GM03348 (cell line): ENCODE measurements at regions not wholly inside any gene's neighbourhood (a gene's known extent, or its start where the extent isn't known, plus 50 kb on each side); places are given as distances from the start of the nearest gene placed in this dataset.
"Not testable (repeated sequence)": the region's sequence is repeated elsewhere in the genome, so short reads cannot be mapped to it uniquely, and the experiment has no call there.

Experiments
- DNase-seq: peaks from one replicate; pipeline ENCODE4 v3.0.0; 2012; ENCODE audit warnings: low spot score

- no peak for DNase-seq
Observed at GRCh38 chr10:64586934-64587503, 1065.8 kb downstream of the REEP3 start.

GRCh38 chr10:64594072-64594471 is 1072.9 kb downstream of the REEP3 start:
- DNase-seq = no peak

GRCh38 chr10:64598600-64598999 is 1077.4 kb downstream of the REEP3 start:
- no peak for DNase-seq

- no peak for DNase-seq
Observed at GRCh38 chr10:64601298-64601697, 1080.1 kb downstream of the REEP3 start.

- no peak for DNase-seq
Observed at GRCh38 chr10:64617085-64617484, 1095.9 kb downstream of the REEP3 start.

- no peak for DNase-seq
Observed at GRCh38 chr10:64619102-64619501, 1097.9 kb downstream of the REEP3 start.

GRCh38 chr10:64626924-64627323 is 1105.7 kb downstream of the REEP3 start:
- no peak for DNase-seq

- DNase-seq = no peak
Observed at GRCh38 chr10:64630534-64630933, 1109.3 kb downstream of the REEP3 start.

GRCh38 chr10:64635906-64636305 is 1114.7 kb downstream of the REEP3 start:
- DNase-seq = no peak

GRCh38 chr10:64636461-64636860 is 1115.3 kb downstream of the REEP3 start:
- DNase-seq = no peak

GRCh38 chr10:64637939-64638338 is 1116.7 kb downstream of the REEP3 start:
- no peak for DNase-seq

GRCh38 chr10:64648915-64649314 is 1127.7 kb downstream of the REEP3 start:
- DNase-seq = no peak

- DNase-seq = no peak
Observed at GRCh38 chr10:64658528-64658927, 1137.3 kb downstream of the REEP3 start.

GRCh38 chr10:64659311-64659710 is 1138.1 kb downstream of the REEP3 start:
- no peak for DNase-seq

- no peak for DNase-seq
Observed at GRCh38 chr10:64682043-64682442, 1160.8 kb downstream of the REEP3 start.

GRCh38 chr10:64690194-64690593 is 1169.0 kb downstream of the REEP3 start:
- no peak for DNase-seq

GRCh38 chr10:64699244-64699643 is 1178.0 kb downstream of the REEP3 start:
- no peak for DNase-seq

GRCh38 chr10:64702086-64702485 is 1180.9 kb downstream of the REEP3 start:
- DNase-seq = not testable (repeated sequence)

GRCh38 chr10:64708884-64709681 is 1187.9 kb downstream of the REEP3 start:
- DNase-seq = no peak

GRCh38 chr10:64726466-64726865 is 1205.3 kb downstream of the REEP3 start:
- no peak for DNase-seq

GRCh38 chr10:64731016-64731415 is 1209.8 kb downstream of the REEP3 start:
- no peak for DNase-seq

GRCh38 chr10:64732372-64732957 is 1211.3 kb downstream of the REEP3 start:
- no peak for DNase-seq

GRCh38 chr10:64733980-64734379 is 1212.8 kb downstream of the REEP3 start:
- DNase-seq = no peak
